Left hindlimb (tissue), 1 donor: ENCODE measurements at regions not wholly inside any gene's neighbourhood (a gene's known extent, or its start where the extent isn't known, plus 50 kb on each side); places are given as distances from the start of the nearest gene placed in this dataset.

Source experiments
- DNase-seq: peaks from one replicate; pipeline ENCODE4 v3.0.0-alpha.2; 2018

DNA sequence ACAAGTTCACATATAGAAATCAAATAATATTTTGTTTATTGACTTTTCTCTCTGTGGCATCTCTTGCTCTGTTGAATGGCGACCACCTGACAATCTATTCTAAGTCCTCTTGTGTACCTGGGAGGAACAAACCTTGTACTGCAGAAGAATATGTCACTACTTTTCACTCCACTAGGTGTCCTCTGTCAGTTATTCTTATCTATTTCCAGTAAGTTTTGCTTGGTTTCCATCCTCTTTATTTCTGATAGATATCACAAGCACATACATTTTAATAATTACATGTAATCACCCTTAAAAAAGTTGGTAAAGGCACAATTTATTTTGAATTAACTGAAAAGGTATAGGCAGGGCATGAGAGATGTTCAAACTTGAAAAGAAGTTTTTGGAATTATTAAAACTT lies 238.4 kb downstream of the SNCA start:
- no peak for DNase-seq

DNA sequence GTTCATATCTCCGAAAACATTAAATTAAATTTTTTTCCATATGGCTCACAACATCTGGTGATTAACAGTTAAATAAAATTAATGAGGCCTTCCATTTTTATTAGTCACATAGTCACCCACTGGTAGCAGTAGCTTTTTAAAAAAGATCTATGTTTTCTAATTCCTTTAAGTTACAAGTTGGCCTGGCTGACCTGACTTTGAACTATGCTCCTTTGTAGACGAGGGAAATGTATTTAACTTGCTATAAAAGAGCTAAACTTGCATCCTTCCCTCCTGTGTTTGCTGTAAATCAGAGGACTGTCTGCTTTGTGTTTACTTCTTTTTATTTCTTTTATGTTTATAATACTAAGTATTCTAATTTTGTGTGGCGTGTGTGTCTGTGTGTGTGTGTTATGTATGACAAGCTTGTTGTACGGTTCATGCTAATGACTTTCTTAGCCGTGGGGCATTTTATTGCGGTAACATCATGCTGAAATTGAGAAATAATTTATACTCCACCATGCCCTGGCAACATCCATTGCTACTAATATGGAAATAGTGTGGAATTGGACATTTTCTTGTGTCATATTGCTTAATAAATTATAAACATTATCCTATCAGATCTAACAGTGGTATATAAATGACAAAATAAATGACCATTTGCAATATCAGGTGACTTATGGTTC lies 241.7 kb downstream of the SNCA start:
- no peak for DNase-seq

DNA sequence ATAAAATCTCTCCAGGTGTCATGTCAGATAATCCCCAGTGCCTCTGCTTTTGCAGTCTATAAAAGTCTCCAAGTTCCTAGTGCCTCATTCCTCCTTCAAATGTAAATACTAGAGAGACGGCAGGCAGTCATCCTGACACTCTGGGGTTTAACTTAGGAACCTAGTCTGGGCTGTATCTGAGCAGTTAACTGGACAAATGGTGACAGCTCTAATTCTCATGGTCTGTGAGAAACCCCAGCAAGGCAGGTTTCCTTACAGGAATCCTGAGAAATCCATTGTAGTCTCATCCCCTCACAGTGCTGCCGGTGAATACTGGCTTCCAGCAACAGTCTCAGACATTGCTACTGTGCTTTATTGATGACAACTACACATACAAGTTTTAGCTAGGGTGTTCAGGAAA lies 246.8 kb downstream of the SNCA start:
- no peak for DNase-seq

DNA sequence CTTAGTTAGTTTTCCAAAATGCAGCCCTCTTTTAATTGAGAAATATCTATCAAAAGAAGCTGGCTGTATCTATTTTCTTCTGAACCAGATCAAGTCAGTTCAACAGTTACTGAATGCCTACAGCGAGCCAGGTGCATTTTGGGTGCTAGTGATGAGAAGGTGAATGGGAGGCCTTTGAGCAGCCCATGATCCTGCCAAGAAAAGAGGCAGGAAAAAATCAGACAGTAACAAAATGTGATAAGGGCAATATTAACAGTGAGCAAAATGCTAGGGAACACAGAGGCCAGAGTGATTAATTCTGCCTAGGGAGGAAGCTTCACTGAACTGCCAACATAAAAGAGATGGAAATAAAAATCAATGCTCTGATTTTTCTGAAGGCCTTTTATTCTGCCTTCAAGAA lies 248.5 kb downstream of the SNCA start:
- no peak for DNase-seq

DNA sequence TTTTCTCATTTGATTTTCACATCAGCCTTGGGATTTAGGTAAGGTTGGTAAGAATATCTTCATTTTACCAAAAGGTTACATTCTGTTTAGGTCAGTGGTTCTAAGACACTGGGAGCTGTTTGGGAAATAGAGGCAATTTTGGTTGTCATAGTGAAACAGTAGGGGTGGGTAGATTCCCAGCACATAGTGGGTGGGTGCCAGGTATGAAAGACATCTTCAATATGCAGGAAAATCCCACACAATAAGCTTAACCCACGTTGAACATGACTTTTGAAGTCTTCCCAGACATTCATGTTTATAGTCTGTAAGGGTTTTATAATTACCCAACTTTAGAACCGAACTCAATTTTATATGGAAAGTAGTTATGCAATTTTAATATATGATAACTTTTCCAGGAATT lies 249.6 kb downstream of the SNCA start:
- no peak for DNase-seq

DNA sequence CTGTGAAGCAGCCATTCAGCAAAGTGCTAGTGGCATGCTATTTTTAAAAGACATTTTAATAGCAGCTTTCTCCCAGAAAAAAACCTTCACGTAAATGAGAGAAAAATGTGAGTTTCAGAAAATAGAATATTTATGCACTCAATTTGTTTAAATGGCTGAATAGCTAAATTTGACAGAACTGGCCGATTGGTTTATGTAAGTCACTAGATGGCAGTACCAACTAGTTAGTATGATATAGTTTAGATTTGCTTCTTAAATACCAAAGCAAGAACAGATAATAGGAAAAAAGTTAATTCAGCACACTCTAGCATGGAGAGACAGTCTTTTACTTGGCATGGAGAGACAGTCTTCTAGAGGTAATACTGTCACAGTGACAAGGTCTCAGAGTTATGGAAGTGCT lies 250.1 kb downstream of the SNCA start:
- DNase-seq: no peak

DNA sequence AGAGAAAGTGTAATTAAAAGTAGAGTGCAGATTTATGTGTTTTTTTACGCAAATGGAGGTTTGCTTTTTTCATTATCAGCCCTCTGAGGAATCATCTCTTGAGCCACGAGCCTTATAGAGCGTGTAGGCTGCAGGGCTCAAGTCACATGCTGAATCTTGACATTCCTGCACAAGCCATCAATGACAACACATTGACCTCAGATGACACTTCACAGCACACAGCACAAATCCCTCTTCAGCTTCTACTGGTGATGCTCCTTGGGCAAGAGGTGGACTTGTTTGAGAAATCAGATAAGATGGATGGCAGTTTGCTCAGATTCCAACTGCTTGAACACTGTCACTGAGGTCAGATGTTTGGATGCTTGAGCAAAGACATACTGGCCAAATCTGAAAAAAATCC lies 250.6 kb downstream of the SNCA start:
- no peak for DNase-seq

DNA sequence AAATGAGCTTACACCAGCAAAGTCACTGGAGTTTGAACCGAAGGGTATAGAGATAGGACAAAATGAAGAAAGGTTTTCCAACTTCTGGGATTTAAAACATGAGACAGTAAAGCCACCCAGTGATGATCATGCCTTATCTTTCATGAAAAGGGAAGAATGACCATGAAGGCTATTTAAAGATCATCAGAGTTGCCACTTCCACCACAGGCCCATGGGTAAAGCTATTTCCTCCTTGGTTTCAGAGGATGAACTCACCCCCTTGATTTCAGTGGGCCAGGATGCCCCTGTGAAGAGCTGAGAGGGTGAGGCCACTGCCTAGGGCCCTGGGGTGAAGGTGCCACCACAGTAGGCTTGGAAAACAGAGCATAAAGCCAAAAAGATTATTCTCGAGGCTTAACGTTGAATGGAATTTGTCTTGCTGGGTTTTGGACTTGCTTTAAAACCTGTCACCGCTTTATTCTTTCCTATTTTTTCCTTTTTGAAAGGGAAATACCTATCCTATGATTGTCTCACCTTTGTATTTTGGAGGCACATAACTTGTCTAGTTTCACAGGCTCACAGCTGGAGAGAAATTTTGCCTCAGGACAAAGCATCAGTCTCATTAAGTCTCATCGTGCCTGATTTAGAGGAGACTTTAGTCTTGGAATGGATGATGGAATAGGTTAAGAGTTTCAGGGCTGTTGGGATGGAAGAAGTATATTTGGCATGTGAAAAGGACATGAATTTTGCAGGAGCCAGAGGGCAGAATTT lies 254.0 kb downstream of the SNCA start:
- DNase-seq: no peak

DNA sequence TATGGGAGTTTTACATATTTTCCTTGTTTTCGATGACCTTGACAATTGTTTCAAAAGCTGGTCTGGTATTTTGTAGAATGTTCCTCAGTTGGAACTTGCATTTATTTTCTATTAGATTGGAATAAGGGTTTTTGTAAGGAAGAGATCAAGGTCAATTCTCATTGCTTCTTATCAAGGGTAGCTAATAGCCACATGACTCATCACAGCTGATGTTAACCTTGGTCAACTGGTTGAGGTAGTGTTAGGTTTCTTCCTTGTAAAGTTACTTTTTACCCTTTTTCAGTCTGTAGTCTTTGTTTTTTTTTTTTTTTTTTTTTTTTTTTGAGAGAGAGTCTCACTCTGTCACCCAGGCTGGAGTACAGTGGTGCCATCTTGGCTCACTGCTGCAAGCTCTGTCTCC lies 257.2 kb downstream of the SNCA start:
- no peak for DNase-seq

DNA sequence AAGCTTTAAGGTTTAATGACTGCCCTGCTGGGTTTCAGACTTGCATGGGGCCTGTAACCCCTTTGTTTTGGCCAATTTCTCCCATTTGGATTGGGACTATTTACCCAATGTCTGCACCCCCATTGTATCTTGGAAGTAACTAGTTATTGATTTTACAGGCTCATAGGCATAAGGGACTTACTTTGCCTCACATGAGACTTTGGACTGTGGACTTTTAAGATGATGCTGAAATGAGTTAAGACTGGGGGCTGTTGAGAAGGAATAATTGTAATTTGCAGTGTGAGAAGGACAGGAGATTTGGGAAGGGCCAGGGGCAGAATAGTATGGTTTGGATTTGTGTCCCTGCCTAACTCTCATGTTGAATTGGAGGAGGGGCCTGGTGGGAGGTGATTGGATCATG lies 260.7 kb downstream of the SNCA start:
- no peak for DNase-seq

DNA sequence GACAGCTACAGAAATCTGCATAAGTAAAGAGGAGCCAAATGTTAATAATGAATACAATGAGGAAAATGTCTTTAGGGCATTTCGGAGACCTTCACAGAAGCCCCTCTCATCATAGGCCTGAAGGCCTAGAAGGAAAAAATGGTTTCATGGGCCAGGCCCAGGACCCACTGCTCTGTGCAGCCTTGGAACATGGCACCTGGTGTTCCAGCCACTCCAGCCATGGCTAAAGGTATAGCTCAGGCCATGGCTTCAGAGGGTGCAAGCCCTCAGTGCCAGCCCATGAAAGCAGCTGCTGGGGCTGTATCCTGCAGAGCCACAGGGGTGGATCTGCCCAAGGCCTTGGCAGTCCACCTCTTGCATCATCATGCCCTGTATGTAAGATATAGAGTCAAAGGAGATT lies 261.1 kb downstream of the SNCA start:
- DNase-seq: no peak

DNA sequence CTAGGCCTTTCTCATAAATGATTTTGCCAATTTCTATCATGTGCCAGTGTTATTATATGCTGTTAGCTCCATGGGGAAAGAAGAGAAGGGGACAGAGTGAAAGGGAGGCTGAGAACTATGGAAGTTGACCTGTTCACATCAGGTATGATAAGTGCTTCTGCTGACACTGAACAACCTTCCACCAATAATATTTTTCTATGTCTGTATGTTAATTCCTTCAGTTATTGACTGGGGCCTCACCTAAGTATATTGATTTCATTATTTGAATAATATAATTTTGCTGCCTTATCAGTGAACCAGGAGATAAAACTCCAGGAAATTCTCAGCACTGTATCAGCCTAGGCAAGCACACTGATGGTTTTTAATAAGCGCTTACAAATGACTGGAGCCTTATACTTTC lies 262.8 kb downstream of the SNCA start:
- DNase-seq: no peak

DNA sequence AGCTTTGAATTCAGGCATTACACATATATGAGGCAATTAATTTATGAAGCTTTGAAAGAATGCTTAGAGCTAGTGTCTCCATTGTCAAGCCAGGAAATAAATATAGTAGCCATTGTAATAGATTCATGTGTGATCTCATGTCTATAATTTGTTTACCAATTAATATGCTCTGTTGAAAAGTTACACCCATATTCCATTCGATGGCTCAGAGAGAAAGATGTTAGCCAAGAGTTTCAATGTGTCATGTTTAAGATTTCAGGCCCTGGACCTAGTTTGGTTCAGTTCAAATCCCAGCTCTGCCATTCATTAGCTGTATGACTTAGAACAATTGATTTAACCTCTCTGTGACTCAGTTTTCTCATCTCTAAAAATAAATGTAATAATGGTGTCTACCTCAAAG lies 263.3 kb downstream of the SNCA start:
- DNase-seq: no peak

DNA sequence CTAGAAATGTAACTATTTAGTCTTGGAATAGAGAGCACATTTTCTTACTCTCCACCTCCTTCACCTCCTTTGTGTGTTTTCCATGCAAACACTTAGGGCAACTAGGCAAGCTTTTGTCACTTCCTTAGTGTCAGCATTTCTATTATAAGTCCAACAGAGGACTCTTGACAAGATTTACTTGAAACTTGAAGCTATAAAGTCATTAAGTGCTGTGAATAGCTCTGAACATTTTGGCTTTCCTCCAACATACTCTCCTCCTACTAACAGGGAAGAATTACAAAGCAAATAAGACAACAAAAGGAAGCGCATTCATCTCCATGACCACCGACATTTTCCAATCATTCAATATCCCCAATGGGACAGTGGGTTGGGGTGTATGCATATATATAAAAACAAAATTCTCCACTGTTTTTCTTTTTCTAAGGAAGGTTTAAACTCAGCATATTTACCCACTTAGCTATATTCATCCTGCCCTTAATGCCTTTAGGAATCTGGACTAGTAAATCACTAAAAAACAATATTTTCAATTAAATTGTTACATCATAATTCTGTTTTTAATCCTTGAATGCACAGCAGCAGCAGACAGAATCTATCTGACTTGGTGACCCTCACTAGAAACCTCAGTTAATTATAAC lies 264.6 kb downstream of the SNCA start:
- no peak for DNase-seq

DNA sequence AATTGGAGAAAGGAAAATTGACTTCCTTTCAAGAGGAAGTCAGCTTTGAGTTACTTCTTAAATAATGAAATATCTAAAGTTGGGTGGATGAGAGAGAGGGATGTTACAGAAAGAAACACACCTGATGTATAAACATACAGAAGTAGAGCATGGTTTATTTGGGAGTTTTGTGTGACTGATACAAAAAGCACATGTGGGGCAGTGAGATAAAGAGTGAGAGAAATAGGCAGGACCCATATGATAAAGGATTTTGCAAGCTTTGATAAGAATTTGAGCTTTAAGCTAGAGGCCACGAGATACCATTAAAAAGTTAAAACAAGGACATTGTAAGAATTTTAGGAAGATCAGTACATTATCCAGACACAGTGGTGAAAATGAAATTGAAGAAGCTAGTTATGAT lies 263.3 kb upstream of the GPRIN3 start:
- no peak for DNase-seq

DNA sequence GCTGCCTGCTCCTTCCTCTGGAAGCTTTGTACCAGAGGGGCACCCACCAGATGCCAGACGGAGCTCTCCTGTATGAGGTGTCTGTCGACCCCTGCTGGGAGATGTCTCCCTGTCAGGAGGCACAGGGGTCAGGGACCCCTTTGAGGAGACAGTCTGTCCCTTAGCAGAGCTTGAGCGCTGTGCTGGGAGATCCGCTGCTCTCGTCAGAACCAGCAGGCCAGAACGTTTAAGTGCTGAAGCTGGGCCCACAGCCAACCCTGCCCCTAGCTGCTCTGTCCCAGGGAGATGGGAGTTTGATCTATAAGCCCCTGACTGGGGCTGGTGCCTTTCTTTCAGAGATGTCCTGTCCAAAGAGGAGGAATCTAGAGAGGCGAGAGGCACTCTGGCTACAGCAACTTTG lies 260.3 kb upstream of the GPRIN3 start:
- no peak for DNase-seq

DNA sequence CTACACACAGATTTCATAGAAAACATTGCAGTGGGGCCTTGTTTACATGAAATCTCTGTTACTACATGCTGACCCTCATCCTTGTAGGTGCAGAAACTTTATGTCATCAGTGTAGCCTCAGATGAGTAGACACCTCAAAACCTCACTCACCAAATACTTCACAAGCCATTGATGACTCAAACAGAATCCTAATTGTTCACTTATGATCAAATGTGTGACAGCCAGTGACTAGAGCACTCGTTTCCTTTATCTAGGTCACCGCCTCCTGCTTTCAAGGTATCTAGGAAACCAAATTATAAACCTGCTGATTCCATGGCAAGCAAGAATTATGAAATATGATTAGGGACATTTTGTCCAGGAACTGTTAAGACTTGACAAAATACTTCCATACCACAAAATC lies 255.8 kb upstream of the GPRIN3 start:
- DNase-seq: no peak

DNA sequence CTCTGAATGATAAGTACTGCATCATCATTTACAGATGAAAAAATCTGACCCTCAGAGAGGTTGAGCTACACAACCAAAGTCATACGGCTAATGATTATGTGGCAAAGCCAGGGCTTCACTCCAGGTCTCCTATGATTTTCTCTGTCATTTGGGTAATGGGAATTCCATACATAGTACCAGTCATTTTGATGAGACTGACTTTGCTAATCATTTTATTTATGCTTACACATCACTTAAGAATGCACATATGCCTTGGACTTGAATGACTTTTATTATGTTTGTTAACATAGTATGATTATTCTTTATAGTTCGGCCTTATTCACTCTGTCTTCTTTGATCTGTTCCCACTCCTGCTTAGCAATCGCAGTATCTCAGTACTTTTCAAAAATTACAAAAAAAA lies 255.1 kb upstream of the GPRIN3 start:
- no peak for DNase-seq

DNA sequence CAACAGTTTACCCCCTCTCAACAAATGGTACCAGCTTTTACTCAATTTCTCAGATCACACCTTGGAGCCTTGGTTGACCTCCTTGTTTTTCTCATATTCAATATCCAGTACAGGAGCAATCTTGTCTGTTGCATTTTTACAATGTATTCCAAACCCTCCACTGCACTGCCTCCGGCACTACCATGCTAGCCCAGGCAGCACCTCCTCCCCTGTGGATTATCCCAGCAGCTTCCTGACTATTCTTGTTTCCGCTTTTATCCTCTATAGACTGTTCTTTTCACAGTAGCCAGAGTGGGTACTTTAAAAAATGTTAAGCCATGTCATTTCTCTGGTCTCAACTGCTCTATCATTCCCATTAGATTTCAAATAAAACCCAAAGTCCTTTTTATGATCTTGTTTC lies 253.4 kb upstream of the GPRIN3 start:
- no peak for DNase-seq

DNA sequence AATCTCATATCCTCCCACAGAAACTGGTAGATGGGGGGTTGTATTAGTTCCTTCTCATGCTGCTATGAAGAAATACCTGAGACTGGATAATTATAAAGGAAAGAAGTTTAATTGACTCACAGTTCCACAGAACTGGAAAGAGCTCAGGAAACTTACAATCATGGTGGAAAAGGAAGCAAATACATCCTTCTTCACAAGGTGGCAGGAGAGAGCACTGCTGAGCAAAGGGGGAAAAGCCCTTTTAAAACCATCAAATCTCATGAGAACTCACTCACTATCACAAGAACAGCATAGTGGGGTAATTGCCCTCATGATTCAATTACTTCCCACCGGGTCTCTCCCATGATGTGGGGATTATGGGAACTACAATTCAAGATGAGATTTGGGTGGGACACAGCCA lies 250.5 kb upstream of the GPRIN3 start:
- DNase-seq: no peak

DNA sequence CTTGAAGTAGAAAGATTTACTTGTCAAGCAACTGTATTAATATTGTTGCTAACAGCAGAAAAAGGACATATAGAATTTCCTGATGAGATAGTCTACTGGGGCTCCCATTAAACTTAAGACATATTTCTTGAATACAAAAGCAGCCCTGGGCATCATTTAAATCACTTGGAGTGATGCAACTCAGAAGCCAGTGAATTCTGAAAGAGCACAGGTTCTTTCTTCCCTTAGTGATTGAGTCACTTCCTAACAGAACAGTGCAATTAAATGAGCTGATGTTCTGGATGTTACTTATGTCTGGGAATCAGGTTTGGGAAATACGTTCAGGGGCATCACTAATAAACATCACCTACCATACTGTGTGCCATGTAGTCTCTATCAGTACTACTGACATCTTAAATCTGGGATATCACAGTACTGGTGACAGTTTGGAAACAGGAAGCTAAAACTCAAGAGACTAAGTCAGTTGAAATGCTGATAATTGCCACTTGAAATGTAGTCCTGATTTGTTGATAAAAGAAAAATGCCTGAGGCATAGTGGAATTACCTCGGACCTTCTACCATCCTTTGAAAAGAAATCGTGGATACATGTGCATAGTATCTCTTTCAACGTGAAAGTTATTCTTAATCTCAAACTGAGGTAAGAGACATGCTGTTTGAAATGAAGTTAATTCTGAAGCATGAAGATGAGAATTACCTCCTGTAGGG lies 249.2 kb upstream of the GPRIN3 start:
- DNase-seq: no peak

DNA sequence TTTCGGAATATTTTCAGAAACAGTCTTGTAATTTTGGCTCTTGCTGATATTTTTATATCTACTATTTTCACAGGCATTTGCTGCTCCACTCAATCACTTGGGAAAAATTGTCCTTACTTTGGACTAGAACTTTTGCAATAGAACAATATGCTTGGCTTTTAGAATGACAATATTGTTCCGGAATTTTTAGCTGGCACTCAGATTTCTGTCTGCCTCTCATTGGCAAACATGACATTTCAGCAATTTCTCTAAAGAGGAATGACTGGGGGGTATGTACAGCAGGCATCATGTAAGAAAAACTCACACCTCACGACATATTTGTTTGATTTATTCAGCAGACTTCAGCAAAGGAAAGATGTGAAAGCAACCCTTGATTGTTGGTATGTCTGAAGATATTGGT lies 243.6 kb upstream of the GPRIN3 start:
- DNase-seq: no peak

DNA sequence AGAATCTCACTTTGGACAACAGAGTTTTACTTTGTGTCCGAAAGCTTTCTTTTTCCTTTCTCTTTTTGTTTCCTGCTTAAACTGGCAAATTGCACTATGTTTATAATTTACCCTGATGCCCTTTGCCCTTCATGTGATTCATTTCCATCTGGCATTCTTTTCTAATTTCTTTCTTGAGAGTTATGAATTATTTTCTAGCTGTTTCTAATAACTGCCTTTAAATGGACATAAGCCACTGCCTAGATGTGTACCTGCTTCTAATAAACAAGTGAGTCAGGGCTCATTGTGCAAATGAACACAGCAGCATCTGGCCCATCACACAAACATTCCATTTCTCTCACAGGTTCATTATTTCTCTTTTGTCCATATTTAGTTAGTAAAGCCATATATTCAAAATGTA lies 242.3 kb upstream of the GPRIN3 start:
- DNase-seq: no peak

DNA sequence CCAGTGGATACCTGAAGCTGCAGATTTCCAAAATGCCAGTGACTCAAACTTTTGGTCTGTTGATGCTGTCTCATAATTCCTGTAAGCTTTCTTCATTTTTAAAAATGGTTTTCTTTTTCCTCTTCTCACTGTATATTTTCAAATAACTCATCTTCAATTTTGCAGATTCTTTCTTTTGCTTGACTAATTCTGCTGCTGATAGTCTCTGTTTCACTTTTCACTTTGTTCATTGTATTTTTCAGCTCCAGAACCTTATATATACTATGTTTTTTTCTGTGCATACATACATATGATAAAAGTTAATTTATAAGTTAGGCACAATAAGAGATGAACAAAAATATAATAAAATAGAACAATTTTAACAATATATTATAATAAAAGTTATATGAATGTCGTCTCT lies 237.7 kb upstream of the GPRIN3 start:
- DNase-seq: no peak
